HG03521 (cell line): ENCODE measurements at regions not wholly inside any gene's neighbourhood (a gene's known extent, or its start where the extent isn't known, plus 50 kb on each side); places are given as distances from the start of the nearest gene placed in this dataset.
"Not testable (repeated sequence)": the region's sequence is repeated elsewhere in the genome, so short reads cannot be mapped to it uniquely, and the experiment has no call there.

Experiments
- ATAC-seq: cut with Tn5 transposase; IDR thresholded peaks from one replicate; pipeline ENCODE4 v1.9.1; 2021; ENCODE audit warnings: mild to moderate bottlenecking, moderate library complexity; ENCODE audit not compliant: unreplicated experiment

- not testable (repeated sequence) for ATAC-seq
These were observed 63.3 kb upstream of the CEP78 start for GRCh38 chr9:78172610-78173009.

GRCh38 chr9:78171651-78172050 is 64.2 kb upstream of the CEP78 start:
- no peak for ATAC-seq

GRCh38 chr9:78169125-78169524 is 66.8 kb upstream of the CEP78 start:
- no peak for ATAC-seq

- no peak for ATAC-seq
These were observed 68.5 kb upstream of the CEP78 start for GRCh38 chr9:78167356-78167755.

GRCh38 chr9:78163834-78164233 is 72.0 kb upstream of the CEP78 start:
- ATAC-seq = no peak

- ATAC-seq = no peak
These were observed 77.6 kb upstream of the CEP78 start for GRCh38 chr9:78158286-78158685.

GRCh38 chr9:78150983-78151356 is 84.9 kb upstream of the CEP78 start:
- ATAC-seq = no peak

GRCh38 chr9:78150312-78150982 is 85.4 kb upstream of the CEP78 start:
- no peak for ATAC-seq

- no peak for ATAC-seq
These were observed 86.1 kb upstream of the CEP78 start for GRCh38 chr9:78149702-78150291.

- no peak for ATAC-seq
These were observed 89.6 kb upstream of the CEP78 start for GRCh38 chr9:78146241-78146640.

GRCh38 chr9:78144663-78145377 is 91.1 kb upstream of the CEP78 start:
- ATAC-seq = no peak

- ATAC-seq = no peak
These were observed 91.9 kb upstream of the CEP78 start for GRCh38 chr9:78144008-78144381.

- no peak for ATAC-seq
These were observed 92.4 kb upstream of the CEP78 start for GRCh38 chr9:78143281-78144007.

- not testable (repeated sequence) for ATAC-seq
These were observed 93.6 kb upstream of the CEP78 start for GRCh38 chr9:78142264-78142663.

- ATAC-seq = no peak
These were observed 102.1 kb upstream of the CEP78 start for GRCh38 chr9:78133751-78134150.

- ATAC-seq = no peak
These were observed 101.1 kb upstream of the GNAQ start for GRCh38 chr9:78132701-78133058.

GRCh38 chr9:78131969-78132700 is 100.5 kb upstream of the GNAQ start:
- ATAC-seq = no peak

GRCh38 chr9:78130853-78131252 is 99.2 kb upstream of the GNAQ start:
- ATAC-seq = no peak

- ATAC-seq = no peak
These were observed 98.4 kb upstream of the GNAQ start for GRCh38 chr9:78130004-78130403.

GRCh38 chr9:78127279-78128225 is 95.9 kb upstream of the GNAQ start:
- no peak for ATAC-seq
